ENCODE measurements at regions not wholly inside any gene's neighbourhood (a gene's known extent, or its start where the extent isn't known, plus 50 kb on each side); places are given as distances from the start of the nearest gene placed in this dataset.

DNA sequence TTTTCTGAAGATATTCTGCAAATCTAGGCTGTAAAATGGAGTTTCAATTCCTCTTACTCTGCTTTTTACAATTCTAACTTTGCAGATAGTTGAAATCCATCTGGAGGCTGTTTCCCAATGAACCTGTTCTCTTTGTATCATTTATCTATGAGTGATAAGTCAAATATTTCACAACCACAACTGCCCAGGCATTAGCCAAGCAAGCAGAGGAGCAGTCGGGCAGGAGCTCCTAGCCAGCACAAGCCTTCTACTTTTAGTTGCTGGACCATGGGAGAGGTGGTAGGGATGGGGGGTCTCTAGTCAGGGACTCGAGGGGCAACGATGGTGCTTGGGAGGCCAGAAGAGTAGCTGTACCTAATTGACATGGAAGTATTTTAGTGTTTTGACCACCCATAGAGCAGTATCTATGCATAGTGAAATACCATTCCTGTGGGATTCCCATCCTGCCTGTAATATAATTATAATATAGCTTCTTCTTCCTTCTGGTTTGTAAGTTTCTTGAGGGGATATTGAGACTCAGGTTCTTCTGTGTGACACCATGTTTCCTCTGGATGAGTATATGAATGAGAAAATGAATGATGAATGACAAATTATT, 353.5 kb upstream of the IL12A start:
- H3K27me3 ChIP-seq (ENCODE audit: control insufficient read depth, insufficient read depth, low read length): no peaks in the 10 kb centered on the region
- FAIRE-seq (no peak), DNase-seq (ENCODE audit: low read depth) (peak; percentile 86)
- H3K4me3 ChIP-seq (ENCODE audit: low read depth, low read length): no peak overlapping the region
- H3K36me3 ChIP-seq (ENCODE audit: control insufficient read depth, insufficient read depth, low read length): no peaks in the 10 kb centered on the region
- TF ChIP-seq, protein P1, sequence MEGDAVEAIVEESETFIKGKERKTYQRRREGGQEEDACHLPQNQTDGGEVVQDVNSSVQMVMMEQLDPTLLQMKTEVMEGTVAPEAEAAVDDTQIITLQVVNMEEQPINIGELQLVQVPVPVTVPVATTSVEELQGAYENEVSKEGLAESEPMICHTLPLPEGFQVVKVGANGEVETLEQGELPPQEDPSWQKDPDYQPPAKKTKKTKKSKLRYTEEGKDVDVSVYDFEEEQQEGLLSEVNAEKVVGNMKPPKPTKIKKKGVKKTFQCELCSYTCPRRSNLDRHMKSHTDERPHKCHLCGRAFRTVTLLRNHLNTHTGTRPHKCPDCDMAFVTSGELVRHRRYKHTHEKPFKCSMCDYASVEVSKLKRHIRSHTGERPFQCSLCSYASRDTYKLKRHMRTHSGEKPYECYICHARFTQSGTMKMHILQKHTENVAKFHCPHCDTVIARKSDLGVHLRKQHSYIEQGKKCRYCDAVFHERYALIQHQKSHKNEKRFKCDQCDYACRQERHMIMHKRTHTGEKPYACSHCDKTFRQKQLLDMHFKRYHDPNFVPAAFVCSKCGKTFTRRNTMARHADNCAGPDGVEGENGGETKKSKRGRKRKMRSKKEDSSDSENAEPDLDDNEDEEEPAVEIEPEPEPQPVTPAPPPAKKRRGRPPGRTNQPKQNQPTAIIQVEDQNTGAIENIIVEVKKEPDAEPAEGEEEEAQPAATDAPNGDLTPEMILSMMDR (IDR thresholded peaks at IDR 0.05; ENCODE audit: insufficient read depth, low read length, severe bottlenecking): no peak

DNA sequence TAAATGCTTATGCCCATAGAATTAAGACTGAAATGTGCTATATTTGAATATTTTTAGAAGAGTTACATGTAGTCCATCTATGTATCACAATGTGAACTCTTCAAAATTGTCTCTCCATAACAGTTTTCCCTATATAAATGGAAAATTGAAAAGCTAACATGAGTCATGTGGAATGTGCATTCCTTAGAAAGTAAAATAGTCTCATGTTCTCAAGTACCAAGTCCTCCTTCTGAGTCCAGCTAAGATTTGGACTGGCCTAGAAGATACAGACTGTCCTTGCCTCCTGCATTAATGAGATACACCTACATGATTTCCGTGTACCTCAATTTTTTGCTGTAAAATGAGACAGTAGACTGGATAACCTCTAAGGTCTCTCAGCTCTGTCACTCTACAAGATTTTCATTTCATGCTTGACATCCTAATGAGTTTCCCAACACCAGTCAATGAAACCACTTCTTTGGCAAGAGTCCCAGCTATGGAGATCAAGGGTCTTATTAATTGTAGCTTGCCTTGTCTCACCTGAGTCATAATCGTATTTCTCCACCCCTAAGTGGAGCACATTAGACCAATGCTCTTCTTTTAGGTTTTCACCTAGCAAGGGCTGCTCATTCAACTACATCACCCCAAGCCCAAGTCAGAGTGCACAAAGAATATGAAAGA, 350.6 kb upstream of the IL12A start:
- peak; percentile 73 for DNase-seq (ENCODE audit: low read depth)
- H3K36me3 ChIP-seq (ENCODE audit: control insufficient read depth, insufficient read depth, low read length): no peaks in the 10 kb centered on the region
- H3K27me3 ChIP-seq (ENCODE audit: control insufficient read depth, insufficient read depth, low read length): no peaks in the 10 kb centered on the region
- no peak for FAIRE-seq
- H3K4me3 ChIP-seq (ENCODE audit: low read depth, low read length): no peak overlapping the region
- TF ChIP-seq, protein P1 (IDR thresholded peaks at IDR 0.05; ENCODE audit: insufficient read depth, low read length, severe bottlenecking): no peak

DNA sequence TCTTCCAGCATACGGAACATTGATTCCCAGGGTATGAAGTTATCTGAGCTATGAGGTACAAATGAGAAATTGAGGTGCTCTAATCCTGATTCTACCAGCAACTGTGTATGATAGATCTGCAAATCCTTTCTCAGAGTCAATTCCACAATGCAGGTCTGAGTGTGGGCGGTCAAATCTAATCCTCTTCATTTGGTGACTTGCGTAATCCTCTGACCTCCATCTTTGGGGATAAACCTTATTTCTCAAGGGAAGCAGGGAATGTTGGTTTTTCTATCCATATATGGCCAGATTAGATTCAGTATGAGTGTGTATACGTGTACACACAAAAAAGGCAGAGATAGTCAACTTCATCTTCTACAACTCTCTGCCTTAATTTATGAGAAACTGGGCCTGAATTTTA, 348.4 kb upstream of the IL12A start:
- TF ChIP-seq, protein P1 (IDR thresholded peaks at IDR 0.05; ENCODE audit: insufficient read depth, low read length, severe bottlenecking): no peak
- DNase-seq (ENCODE audit: low read depth) (no peak), FAIRE-seq (no peak)
- H3K4me3 ChIP-seq (ENCODE audit: low read depth, low read length): no peak overlapping the region
- H3K36me3 ChIP-seq (ENCODE audit: control insufficient read depth, insufficient read depth, low read length): no peaks in the 10 kb centered on the region
- H3K27me3 ChIP-seq (ENCODE audit: control insufficient read depth, insufficient read depth, low read length): no peaks in the 10 kb centered on the region

DNA sequence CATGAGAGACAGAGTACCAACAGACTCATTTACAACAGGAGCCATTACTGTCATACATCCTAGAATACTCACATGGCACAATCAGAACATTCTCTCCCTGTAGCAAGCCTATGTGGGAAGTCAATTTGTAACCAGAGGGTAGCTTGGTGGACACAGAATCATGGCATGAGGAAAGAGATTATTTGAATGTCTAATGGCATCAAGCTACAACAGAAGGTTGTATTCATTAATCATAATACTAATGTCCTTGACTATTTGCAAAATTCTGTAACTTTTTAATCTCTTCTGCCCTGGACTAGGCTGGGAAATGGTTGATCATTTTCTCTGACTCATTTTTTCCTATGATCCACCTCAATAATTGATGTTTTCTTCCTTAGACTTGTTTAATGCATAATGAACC, 345.2 kb upstream of the IL12A start:
- no peaks in the 10 kb centered on the region for H3K27me3 ChIP-seq (ENCODE audit: control insufficient read depth, insufficient read depth, low read length)
- TF ChIP-seq, protein P1 (IDR thresholded peaks at IDR 0.05; ENCODE audit: insufficient read depth, low read length, severe bottlenecking): no peak
- no peak overlapping the region for H3K4me3 ChIP-seq (ENCODE audit: low read depth, low read length)
- H3K36me3 ChIP-seq (ENCODE audit: control insufficient read depth, insufficient read depth, low read length): no peaks in the 10 kb centered on the region
- FAIRE-seq: no peak
- no peak for DNase-seq (ENCODE audit: low read depth)

DNA sequence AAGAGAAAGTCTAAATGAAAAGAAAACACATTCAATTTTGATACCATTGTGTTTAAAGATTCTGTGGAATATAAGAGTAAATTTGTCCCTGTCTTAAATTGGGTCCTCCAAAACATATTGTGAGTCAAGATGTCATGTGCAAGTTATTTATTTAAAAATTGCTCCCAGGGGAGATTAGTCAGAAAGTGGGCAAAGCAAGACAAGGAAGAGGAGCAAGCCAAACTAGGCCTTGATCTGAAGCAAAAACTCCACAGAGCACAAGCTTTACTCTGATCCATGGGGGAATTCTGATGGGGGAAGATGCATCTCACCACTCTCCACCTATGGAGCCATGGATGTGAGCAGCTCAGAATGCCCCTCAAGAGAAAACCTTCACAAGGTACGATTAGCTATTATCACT, 342.8 kb upstream of the IL12A start:
- no peaks in the 10 kb centered on the region for H3K36me3 ChIP-seq (ENCODE audit: control insufficient read depth, insufficient read depth, low read length)
- FAIRE-seq (no peak), DNase-seq (ENCODE audit: low read depth) (no peak)
- H3K4me3 ChIP-seq (ENCODE audit: low read depth, low read length): no peak overlapping the region
- H3K27me3 ChIP-seq (ENCODE audit: control insufficient read depth, insufficient read depth, low read length): no peaks in the 10 kb centered on the region
- TF ChIP-seq, protein P1 (IDR thresholded peaks at IDR 0.05; ENCODE audit: insufficient read depth, low read length, severe bottlenecking): no peak

DNA sequence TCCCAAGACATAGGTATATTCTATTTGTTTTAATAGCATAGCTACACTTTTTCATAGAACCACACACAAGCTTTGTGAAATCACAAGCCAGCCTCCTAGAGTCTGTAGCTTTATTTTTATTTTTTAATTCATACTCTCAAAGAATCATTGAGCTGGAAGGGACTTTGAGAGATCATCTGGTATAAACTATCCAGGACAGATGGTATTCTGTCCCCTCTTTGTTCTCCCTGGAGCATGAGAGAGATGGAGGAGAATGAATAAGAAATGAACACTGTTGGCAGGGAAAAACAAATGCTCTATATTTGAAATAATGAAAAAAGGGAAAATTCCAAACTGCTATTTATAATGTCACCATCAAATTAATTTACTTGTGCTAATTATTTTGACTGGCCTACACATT, 338.7 kb upstream of the IL12A start:
- H3K36me3 ChIP-seq (ENCODE audit: control insufficient read depth, insufficient read depth, low read length): no peaks in the 10 kb centered on the region
- DNase-seq (ENCODE audit: low read depth) (no peak), FAIRE-seq (no peak)
- TF ChIP-seq, protein P1 (IDR thresholded peaks at IDR 0.05; ENCODE audit: insufficient read depth, low read length, severe bottlenecking): no peak
- H3K4me3 ChIP-seq (ENCODE audit: low read depth, low read length): no peak overlapping the region
- no peaks in the 10 kb centered on the region for H3K27me3 ChIP-seq (ENCODE audit: control insufficient read depth, insufficient read depth, low read length)

Measured in bronchial epithelial cell (primary cell).